Lung (tissue), 11 donors: ENCODE measurements at regions not wholly inside any gene's neighbourhood (a gene's known extent, or its start where the extent isn't known, plus 50 kb on each side); places are given as distances from the start of the nearest gene placed in this dataset.

Experiments used
- ATAC-seq: fragments of 200-7000 bp; cut with Tn5 transposase; one replicate; pipeline ENCODE4 v1.9.1; 2020; ENCODE audit warnings: moderate number of reproducible peaks; ENCODE audit not compliant: insufficient read depth, low FRiP score
- DNase-seq, 3 donors: peaks; one replicate each; pipeline ENCODE4 v3.0.0-alpha.2; 2013 to 2017
- H3K27ac ChIP-seq, 2 donors: one replicate each; pipeline ENCODE4 v1.5.1; 2013; ENCODE audit warnings: mild to moderate bottlenecking in 2 of 2, moderate library complexity in 2 of 2, control low read depth in 1 of 2, inconsistent platforms in 1 of 2, low read depth in 1 of 2, low read length in 1 of 2
- H3K27me3 ChIP-seq, 3 donors: one replicate each; pipeline ENCODE4 v1.5.1; 2013; ENCODE audit warnings: low read length in 2 of 3; ENCODE audit not compliant: control insufficient read depth in 3 of 3, insufficient read depth in 3 of 3
- H3K36me3 ChIP-seq, 4 donors: one replicate each; pipeline ENCODE4 v1.5.1; 2013; ENCODE audit warnings: low read length in 4 of 4, mild to moderate bottlenecking in 1 of 4, moderate library complexity in 1 of 4; ENCODE audit not compliant: control insufficient read depth in 4 of 4, insufficient read depth in 4 of 4
- H3K4me1 ChIP-seq, 5 donors: one replicate each; pipeline ENCODE4 v1.5.1; 2013; ENCODE audit warnings: low read length in 5 of 5, mild to moderate bottlenecking in 2 of 5, moderate library complexity in 1 of 5; ENCODE audit not compliant: control insufficient read depth in 5 of 5, insufficient read depth in 5 of 5
- H3K4me3 ChIP-seq: one replicate; pipeline ENCODE4 v1.5.1; 2013; ENCODE audit warnings: mild to moderate bottlenecking, control low read depth, moderate library complexity
- H3K9ac ChIP-seq, 2 donors: one replicate each; pipeline ENCODE4 v1.5.1; 2013; ENCODE audit warnings: low read length in 2 of 2, control low read depth in 1 of 2; ENCODE audit not compliant: insufficient read depth in 1 of 2
- H3K9me3 ChIP-seq, 4 donors: one replicate each; pipeline ENCODE4 v1.5.1; 2013; ENCODE audit warnings: low read length in 3 of 4, mild to moderate bottlenecking in 1 of 4, moderate library complexity in 1 of 4; ENCODE audit not compliant: control insufficient read depth in 4 of 4, insufficient read depth in 3 of 4
- WGBS, 2 donors: extraction: QIAGEN DNeasy Blood & Tissue Kit; methylation state at CpG; one replicate each; pipeline ENCODE4 v1.1.7; 2013; 5-methylcytosine and 5-hydroxymethylcytosine counted together
- TF ChIP-seq, protein P1 (sequence below): IDR thresholded peaks from 2 replicates; pipeline ENCODE4 v1.5.1; 2012; ENCODE audit warnings: mild to moderate bottlenecking; ENCODE audit errors: control extremely low read depth, extremely low read depth
- donor health status: control.
- donor health status: control.
- donor health status: Bipolar disorder and iron deficiency.
- donor health status: healthy.
- donor health status: DM: yes; HTN: yes; CAD: no.

DNA sequence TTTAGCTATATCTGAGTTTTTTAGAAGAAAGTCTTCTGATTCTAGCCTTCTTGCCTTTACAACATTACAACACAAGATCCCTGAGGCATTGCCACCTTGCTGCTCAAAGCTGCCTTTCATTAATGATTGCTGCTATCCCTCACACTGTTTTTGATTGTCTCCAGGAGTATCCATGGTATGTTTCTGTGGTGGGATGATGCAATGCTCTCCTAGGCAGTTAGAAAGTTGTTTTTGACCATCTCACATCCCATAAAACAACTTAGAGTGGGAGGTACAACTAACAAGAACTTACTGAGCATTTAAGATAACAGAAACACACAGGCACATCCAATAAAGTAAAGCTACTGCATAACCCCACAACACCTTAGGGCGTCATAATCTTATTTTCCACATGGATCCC is 1156.0 kb upstream of the LRRTM3 start:
- no peak overlapping the region for H3K27ac ChIP-seq
- TF ChIP-seq, protein P1, sequence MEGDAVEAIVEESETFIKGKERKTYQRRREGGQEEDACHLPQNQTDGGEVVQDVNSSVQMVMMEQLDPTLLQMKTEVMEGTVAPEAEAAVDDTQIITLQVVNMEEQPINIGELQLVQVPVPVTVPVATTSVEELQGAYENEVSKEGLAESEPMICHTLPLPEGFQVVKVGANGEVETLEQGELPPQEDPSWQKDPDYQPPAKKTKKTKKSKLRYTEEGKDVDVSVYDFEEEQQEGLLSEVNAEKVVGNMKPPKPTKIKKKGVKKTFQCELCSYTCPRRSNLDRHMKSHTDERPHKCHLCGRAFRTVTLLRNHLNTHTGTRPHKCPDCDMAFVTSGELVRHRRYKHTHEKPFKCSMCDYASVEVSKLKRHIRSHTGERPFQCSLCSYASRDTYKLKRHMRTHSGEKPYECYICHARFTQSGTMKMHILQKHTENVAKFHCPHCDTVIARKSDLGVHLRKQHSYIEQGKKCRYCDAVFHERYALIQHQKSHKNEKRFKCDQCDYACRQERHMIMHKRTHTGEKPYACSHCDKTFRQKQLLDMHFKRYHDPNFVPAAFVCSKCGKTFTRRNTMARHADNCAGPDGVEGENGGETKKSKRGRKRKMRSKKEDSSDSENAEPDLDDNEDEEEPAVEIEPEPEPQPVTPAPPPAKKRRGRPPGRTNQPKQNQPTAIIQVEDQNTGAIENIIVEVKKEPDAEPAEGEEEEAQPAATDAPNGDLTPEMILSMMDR, result no peak
- no peaks in the 10 kb centered on the region for H3K36me3 ChIP-seq
- H3K9ac ChIP-seq, result no peak overlapping the region
- no peak overlapping the region for H3K4me3 ChIP-seq
- no peak for ATAC-seq
- no peaks in the 10 kb centered on the region for H3K9me3 ChIP-seq
- 40 to 88% methylated on average over 1 of the region's 1 CpG for WGBS, 2 donors
- no peaks in the 10 kb centered on the region for H3K27me3 ChIP-seq
- H3K4me1 ChIP-seq, result no peaks in the 10 kb centered on the region
- no peak for DNase-seq

DNA sequence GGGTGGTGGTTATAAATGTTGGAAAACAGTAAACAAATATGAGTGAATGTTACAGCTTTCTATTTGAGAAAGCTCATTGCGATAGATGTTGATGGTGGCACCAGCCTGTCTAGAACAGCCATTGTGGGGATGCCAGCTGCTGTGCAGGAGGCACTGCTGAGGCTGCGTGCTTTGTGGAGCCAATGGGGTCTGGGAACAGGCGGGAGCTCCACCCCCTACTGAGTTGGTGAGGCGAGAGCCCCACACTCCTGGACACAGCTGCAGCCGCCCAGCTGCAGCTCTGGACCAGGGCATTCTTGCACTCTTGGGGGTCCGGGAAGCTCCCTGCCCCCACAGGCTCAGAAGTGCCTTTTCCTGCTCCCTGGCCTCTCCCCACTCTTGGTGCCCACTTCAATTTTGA is 1147.1 kb upstream of the LRRTM3 start:
- ATAC-seq (no peak), DNase-seq (no peak)
- WGBS, 2 donors, result 94 to 95% methylated on average over 6 of the region's 6 CpGs
- Histone ChIP-seq H3K9me3 (peaks cover 0 to 5% (median 0%) of the 10 kb centered on the region in 4 donors), H3K4me1 (no peaks in the 10 kb centered on the region), H3K27me3 (no peaks in the 10 kb centered on the region), H3K27ac (no peak overlapping the region), H3K9ac (no peak overlapping the region), H3K4me3 (no peak overlapping the region), H3K36me3 (no peaks in the 10 kb centered on the region)
- TF ChIP-seq, protein P1, result no peak

DNA sequence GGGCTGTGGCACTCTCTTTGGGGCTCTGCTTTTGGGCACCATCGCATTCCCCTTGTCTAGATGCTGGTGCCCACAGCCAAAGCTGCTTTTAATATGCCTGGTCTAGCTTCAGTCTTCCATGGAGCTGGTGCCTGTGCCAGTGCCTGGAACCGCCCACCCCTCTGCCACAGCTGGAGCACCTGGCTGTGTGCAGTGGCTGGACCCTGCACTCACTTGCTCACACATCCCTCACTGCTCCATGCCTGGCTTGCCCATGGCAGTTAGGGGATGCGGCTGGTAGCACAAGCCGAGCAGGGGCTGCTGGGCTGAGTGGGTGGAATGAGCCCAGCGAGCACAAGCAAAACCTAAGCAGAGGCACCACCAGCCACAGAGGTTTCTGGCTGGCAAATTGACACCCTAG is 1145.9 kb upstream of the LRRTM3 start:
- ATAC-seq, result no peak
- TF ChIP-seq, protein P1, result no peak
- 83 to 92% methylated on average over 5 of the region's 5 CpGs for WGBS, 2 donors
- no peaks in the 10 kb centered on the region for H3K36me3 ChIP-seq
- no peak overlapping the region for H3K27ac ChIP-seq
- no peaks in the 10 kb centered on the region for H3K27me3 ChIP-seq
- no peak overlapping the region for H3K4me3 ChIP-seq
- H3K9me3 ChIP-seq, result peaks cover 0 to 5% (median 0%) of the 10 kb centered on the region in 4 donors
- DNase-seq, result no peak
- no peaks in the 10 kb centered on the region for H3K4me1 ChIP-seq
- no peak overlapping the region for H3K9ac ChIP-seq

DNA sequence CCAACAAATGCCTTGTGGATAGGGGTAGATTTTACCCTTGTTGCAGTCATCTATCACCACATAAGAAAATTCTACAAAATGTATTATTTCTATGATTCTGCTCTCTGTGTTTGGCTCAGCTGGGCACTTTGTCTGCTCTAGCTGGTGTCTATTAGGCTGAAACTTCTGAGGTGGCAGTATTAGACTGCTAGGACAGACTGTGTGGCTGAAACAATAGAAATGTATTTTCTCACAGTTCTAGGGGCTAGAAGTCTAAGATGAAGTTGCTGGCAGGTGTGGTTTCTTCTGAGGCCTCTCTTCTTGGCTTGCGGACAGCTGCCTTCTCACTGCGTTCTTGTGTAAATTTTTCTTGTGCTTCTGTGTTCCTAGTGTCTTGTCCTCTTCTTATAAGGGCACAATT is 1139.6 kb upstream of the LRRTM3 start:
- H3K27ac ChIP-seq, result no peak overlapping the region
- no peak overlapping the region for H3K9ac ChIP-seq
- H3K4me3 ChIP-seq, result no peak overlapping the region
- no peaks in the 10 kb centered on the region for H3K9me3 ChIP-seq
- TF ChIP-seq, protein P1, result no peak
- WGBS, 2 donors, result 85 to 97% methylated on average over 2 of the region's 2 CpGs
- H3K27me3 ChIP-seq, result no peaks in the 10 kb centered on the region
- H3K36me3 ChIP-seq, result no peaks in the 10 kb centered on the region
- DNase-seq (no peak), ATAC-seq (no peak)
- no peaks in the 10 kb centered on the region for H3K4me1 ChIP-seq
